AG04449 (cell line): ENCODE measurements at regions not wholly inside any gene's neighbourhood (a gene's known extent, or its start where the extent isn't known, plus 50 kb on each side); places are given as distances from the start of the nearest gene placed in this dataset.
"Not testable (repeated sequence)": the region's sequence is repeated elsewhere in the genome, so short reads cannot be mapped to it uniquely, and the experiment has no call there.

Experiments
- CTCF ChIA-PET: fragments of 350-600 bp; formaldehyde crosslinking; extraction: SDS; loops from one replicate; lab custom pipeline; 2021; ENCODE audit warnings: antibody characterized with exemption; lab: Yijun Ruan, JAX
- POLR2A ChIA-PET: fragments of 400-600, 350-600 bp; formaldehyde crosslinking; extraction: SDS; loops from one replicate; lab custom pipeline; 2020; ENCODE audit warnings: antibody characterized with exemption, inconsistent platforms; lab: Yijun Ruan, JAX
- DNase-seq: peaks from one replicate; pipeline ENCODE4 v3.0.0-alpha.2; 2010; ENCODE audit warnings: low read depth, low spot score
- H3K4me3 ChIP-seq: 2 replicates; pipeline ENCODE4 v1.5.1; 2011; ENCODE audit warnings: low read depth, mild to moderate bottlenecking, control low read depth, low read length
- CTCF ChIP-seq: IDR thresholded peaks from one replicate; pipeline ENCODE4 v1.5.1; 2011; ENCODE audit warnings: mild to moderate bottlenecking, moderate library complexity, low read length, control low read depth, inconsistent platforms; ENCODE audit not compliant: insufficient read depth; ENCODE audit errors: missing control alignments

GRCh38 chr5:117736698-117737097 is 1162.1 kb upstream of the SEMA6A start:
- ChIA-PET CTCF (no interaction called here), POLR2A (no interaction called here)
- DNase-seq: no peak
- no peak overlapping the region for H3K4me3 ChIP-seq
- TF ChIP-seq CTCF: no peak

- no peak for TF ChIP-seq CTCF
Measured at GRCh38 chr5:117734056-117734455, 1159.4 kb upstream of the SEMA6A start.

GRCh38 chr5:117733051-117733450 is 1158.4 kb upstream of the SEMA6A start:
- CTCF ChIA-PET: no interaction called here
- POLR2A ChIA-PET: no interaction called here
- TF ChIP-seq CTCF: no peak
- no peak for DNase-seq
- H3K4me3 ChIP-seq: no peak overlapping the region

More at GRCh38 chr5:117734056-117734455, 1159.4 kb upstream of the SEMA6A start:
- no peak overlapping the region for H3K4me3 ChIP-seq
- ChIA-PET CTCF (no interaction called here), POLR2A (no interaction called here)
- DNase-seq: no peak

GRCh38 chr5:117732264-117732663 is 1157.6 kb upstream of the SEMA6A start:
- no peak for DNase-seq
- TF ChIP-seq CTCF: no peak
- no peak overlapping the region for H3K4me3 ChIP-seq
- ChIA-PET POLR2A (no interaction called here), CTCF (no interaction called here)

GRCh38 chr5:117731446-117731845 is 1156.8 kb upstream of the SEMA6A start:
- no peak overlapping the region for H3K4me3 ChIP-seq
- ChIA-PET POLR2A (no interaction called here), CTCF (no interaction called here)
- no peak for TF ChIP-seq CTCF
- DNase-seq: no peak

- POLR2A ChIA-PET, H3K4me3 ChIP-seq, CTCF ChIA-PET, DNase-seq: not testable (repeated sequence)
Measured at GRCh38 chr5:117720784-117721183, 1146.2 kb upstream of the SEMA6A start.

GRCh38 chr5:117719413-117719812 is 1144.8 kb upstream of the SEMA6A start:
- H3K4me3 ChIP-seq: no peak overlapping the region
- POLR2A ChIA-PET: no interaction called here
- TF ChIP-seq CTCF: no peak
- no peak for DNase-seq
- CTCF ChIA-PET: no interaction called here
